ENCODE measurements at regions not wholly inside any gene's neighbourhood (a gene's known extent, or its start where the extent isn't known, plus 50 kb on each side); places are given as distances from the start of the nearest gene placed in this dataset.
"Not testable (repeated sequence)": the region's sequence is repeated elsewhere in the genome, so short reads cannot be mapped to it uniquely, and the experiment has no call there.

DNA sequence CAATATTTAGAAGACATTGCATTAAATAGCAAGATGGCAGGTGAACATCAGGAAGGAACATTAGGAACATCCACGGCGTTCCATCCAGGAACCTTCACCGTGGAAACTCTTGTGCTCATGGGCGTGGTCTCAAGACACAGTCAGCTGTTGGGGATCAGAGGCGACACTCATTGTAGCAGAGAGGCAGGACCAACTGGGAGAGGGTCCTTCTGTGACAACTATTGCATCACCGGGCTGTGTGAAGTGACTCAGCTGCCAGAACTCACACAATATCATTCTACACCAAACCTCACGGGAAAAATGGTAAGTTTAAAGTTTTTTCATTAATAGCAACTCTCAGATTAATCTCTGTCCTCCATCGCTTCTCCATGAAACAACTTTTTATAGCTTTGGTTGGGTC lies 334.8 kb upstream of the SULF2 start:
- Histone ChIP-seq H2AFZ (ENCODE audit: low read depth, low read length) (no peak overlapping the region), H3K9me3 (ENCODE audit: insufficient read depth, low read length, severe bottlenecking) (no peaks in the 10 kb centered on the region), H3K79me2 (ENCODE audit: insufficient read depth, low read length) (no peaks in the 10 kb centered on the region), H3K4me2 (ENCODE audit: insufficient read depth, low read length) (no peak overlapping the region), H3K27ac (ENCODE audit: low read length) (no peak overlapping the region), H3K4me1 (ENCODE audit: insufficient read depth, low read length) (no peaks in the 10 kb centered on the region), H3K4me3 (ENCODE audit: low read depth in 1 of 2, low read length in 2 of 2) (no peak overlapping the region), H3K27me3 (ENCODE audit: insufficient read depth, low read length, poor library complexity) (no peaks in the 10 kb centered on the region), H3K9ac (ENCODE audit: low read depth, low read length) (no peak overlapping the region), H4K20me1 (ENCODE audit: insufficient read depth, low read length) (no peaks in the 10 kb centered on the region), H3K36me3 (ENCODE audit: insufficient read depth, low read length) (no peaks in the 10 kb centered on the region)
- no peak for TF ChIP-seq EZH2 (IDR thresholded peaks at IDR 0.05; ENCODE audit: borderline replicate concordance, low read depth, low read length, severe bottlenecking)
- TF ChIP-seq, protein P1, sequence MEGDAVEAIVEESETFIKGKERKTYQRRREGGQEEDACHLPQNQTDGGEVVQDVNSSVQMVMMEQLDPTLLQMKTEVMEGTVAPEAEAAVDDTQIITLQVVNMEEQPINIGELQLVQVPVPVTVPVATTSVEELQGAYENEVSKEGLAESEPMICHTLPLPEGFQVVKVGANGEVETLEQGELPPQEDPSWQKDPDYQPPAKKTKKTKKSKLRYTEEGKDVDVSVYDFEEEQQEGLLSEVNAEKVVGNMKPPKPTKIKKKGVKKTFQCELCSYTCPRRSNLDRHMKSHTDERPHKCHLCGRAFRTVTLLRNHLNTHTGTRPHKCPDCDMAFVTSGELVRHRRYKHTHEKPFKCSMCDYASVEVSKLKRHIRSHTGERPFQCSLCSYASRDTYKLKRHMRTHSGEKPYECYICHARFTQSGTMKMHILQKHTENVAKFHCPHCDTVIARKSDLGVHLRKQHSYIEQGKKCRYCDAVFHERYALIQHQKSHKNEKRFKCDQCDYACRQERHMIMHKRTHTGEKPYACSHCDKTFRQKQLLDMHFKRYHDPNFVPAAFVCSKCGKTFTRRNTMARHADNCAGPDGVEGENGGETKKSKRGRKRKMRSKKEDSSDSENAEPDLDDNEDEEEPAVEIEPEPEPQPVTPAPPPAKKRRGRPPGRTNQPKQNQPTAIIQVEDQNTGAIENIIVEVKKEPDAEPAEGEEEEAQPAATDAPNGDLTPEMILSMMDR (IDR thresholded peaks at IDR 0.05; ENCODE audit: borderline replicate concordance, extremely low read depth, low read length, poor library complexity, severe bottlenecking): no peak
- DNase-seq (no peak), ATAC-seq (ENCODE audit: insufficient read depth, low read depth) (no peak)

DNA sequence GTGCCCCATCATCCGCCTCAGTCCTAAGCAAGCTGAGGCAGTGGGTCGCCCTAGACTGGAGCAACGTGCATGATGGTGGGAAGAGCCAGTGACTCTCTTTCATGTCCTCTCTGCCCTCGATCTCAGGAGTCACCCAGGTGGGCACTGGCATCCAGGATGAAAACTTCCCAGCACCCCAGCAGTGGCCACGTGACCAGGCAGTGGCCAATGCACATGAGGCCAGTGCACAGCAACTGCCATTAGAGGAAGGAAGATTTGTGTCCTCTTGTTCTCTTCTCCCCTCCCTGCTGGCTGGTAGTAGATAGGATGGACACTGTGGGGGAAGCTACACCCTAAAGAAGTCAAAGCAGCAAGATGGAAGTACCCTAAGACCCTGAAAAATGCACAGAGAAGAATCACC lies 334.1 kb upstream of the SULF2 start:
- H3K27me3 ChIP-seq (ENCODE audit: insufficient read depth, low read length, poor library complexity); ATAC-seq (ENCODE audit: insufficient read depth, low read depth); H2AFZ ChIP-seq (ENCODE audit: low read depth, low read length); H3K79me2 ChIP-seq (ENCODE audit: insufficient read depth, low read length); H3K36me3 ChIP-seq (ENCODE audit: insufficient read depth, low read length); H3K27ac ChIP-seq (ENCODE audit: low read length); DNase-seq; H3K4me2 ChIP-seq (ENCODE audit: insufficient read depth, low read length); H3K4me3 ChIP-seq (ENCODE audit: low read depth in 1 of 2, low read length in 2 of 2); H4K20me1 ChIP-seq (ENCODE audit: insufficient read depth, low read length); H3K4me1 ChIP-seq (ENCODE audit: insufficient read depth, low read length); H3K9ac ChIP-seq (ENCODE audit: low read depth, low read length); H3K9me3 ChIP-seq (ENCODE audit: insufficient read depth, low read length, severe bottlenecking): not testable (repeated sequence)

DNA sequence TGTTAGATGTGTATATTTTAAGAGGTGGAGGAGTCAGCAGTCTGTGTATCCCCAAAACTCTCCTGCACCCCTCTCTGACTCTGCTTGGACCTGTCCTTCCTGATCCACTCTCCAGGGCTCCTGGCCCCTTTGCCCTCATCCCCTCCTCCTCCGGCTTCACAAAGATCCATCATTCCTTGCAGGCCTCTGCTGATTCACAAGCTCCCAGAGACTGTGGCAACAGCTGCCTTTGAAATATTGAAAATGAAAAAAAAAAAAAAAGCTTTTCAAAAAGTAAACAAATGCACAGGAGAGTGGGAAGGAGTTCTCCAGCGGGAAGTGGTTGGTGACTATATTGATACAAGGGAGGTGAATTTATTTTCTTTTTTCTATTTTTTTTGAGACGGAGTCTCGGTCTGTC lies 330.2 kb upstream of the SULF2 start:
- Histone ChIP-seq H3K9me3 (ENCODE audit: insufficient read depth, low read length, severe bottlenecking) (no peaks in the 10 kb centered on the region), H3K4me1 (ENCODE audit: insufficient read depth, low read length) (no peaks in the 10 kb centered on the region), H3K4me2 (ENCODE audit: insufficient read depth, low read length) (no peak overlapping the region), H3K9ac (ENCODE audit: low read depth, low read length) (no peak overlapping the region), H2AFZ (ENCODE audit: low read depth, low read length) (no peak overlapping the region), H3K27ac (ENCODE audit: low read length) (no peak overlapping the region), H3K27me3 (ENCODE audit: insufficient read depth, low read length, poor library complexity) (no peaks in the 10 kb centered on the region), H3K79me2 (ENCODE audit: insufficient read depth, low read length) (no peaks in the 10 kb centered on the region), H3K36me3 (ENCODE audit: insufficient read depth, low read length) (no peaks in the 10 kb centered on the region), H3K4me3 (ENCODE audit: low read depth in 1 of 2, low read length in 2 of 2) (no peak overlapping the region), H4K20me1 (ENCODE audit: insufficient read depth, low read length) (no peaks in the 10 kb centered on the region)
- TF ChIP-seq, protein P1 (IDR thresholded peaks at IDR 0.05; ENCODE audit: borderline replicate concordance, extremely low read depth, low read length, poor library complexity, severe bottlenecking): no peak
- TF ChIP-seq EZH2 (IDR thresholded peaks at IDR 0.05; ENCODE audit: borderline replicate concordance, low read depth, low read length, severe bottlenecking): no peak
- ATAC-seq (ENCODE audit: insufficient read depth, low read depth) (no peak), DNase-seq (no peak)

DNA sequence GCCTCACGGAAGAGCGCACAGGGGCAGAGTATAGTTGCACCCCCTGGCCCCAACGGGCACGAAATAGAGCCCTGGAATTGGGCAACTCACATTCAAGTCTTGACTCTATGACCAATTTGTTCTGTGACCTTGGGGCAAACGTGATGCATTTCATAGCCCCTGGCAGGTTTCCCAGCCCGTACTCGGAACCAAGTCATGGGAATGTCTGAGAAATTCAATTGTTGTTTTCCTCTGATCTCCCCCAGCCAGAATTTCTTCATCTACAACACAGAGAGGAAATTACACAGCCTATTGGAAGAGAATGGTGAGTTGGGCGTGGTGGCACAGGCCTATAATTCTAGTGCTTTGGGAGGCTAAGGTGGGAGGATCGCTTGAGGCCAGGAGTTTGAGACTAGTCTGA lies 322.3 kb upstream of the SULF2 start:
- Histone ChIP-seq H3K9me3 (ENCODE audit: insufficient read depth, low read length, severe bottlenecking) (peaks cover 7% of the 10 kb centered on the region), H3K36me3 (ENCODE audit: insufficient read depth, low read length) (no peaks in the 10 kb centered on the region), H3K27ac (ENCODE audit: low read length) (no peak overlapping the region), H2AFZ (ENCODE audit: low read depth, low read length) (no peak overlapping the region), H3K4me2 (ENCODE audit: insufficient read depth, low read length) (no peak overlapping the region), H3K27me3 (ENCODE audit: insufficient read depth, low read length, poor library complexity) (no peaks in the 10 kb centered on the region), H3K4me1 (ENCODE audit: insufficient read depth, low read length) (no peaks in the 10 kb centered on the region), H3K4me3 (ENCODE audit: low read depth in 1 of 2, low read length in 2 of 2) (no peak overlapping the region), H4K20me1 (ENCODE audit: insufficient read depth, low read length) (no peaks in the 10 kb centered on the region), H3K79me2 (ENCODE audit: insufficient read depth, low read length) (no peaks in the 10 kb centered on the region), H3K9ac (ENCODE audit: low read depth, low read length) (no peak overlapping the region)
- DNase-seq (no peak), ATAC-seq (ENCODE audit: insufficient read depth, low read depth) (no peak)
- TF ChIP-seq EZH2 (IDR thresholded peaks at IDR 0.05; ENCODE audit: borderline replicate concordance, low read depth, low read length, severe bottlenecking): no peak
- TF ChIP-seq, protein P1 (IDR thresholded peaks at IDR 0.05; ENCODE audit: borderline replicate concordance, extremely low read depth, low read length, poor library complexity, severe bottlenecking): no peak
